GM10248 (cell line): ENCODE measurements at regions not wholly inside any gene's neighbourhood (a gene's known extent, or its start where the extent isn't known, plus 50 kb on each side); places are given as distances from the start of the nearest gene placed in this dataset.
"Not testable (repeated sequence)": the region's sequence is repeated elsewhere in the genome, so short reads cannot be mapped to it uniquely, and the experiment has no call there.

Experiments used
- CTCF ChIA-PET: fragments of 300-600 bp; sonication (Branson Sonifier 250); formaldehyde crosslinking; extraction: SDS; loops from one replicate; lab custom pipeline; 2021; ENCODE audit warnings: antibody characterized with exemption; lab: Yijun Ruan, JAX
- POLR2A ChIA-PET: fragments of 350-650 bp; sonication (Branson Sonifier 250); formaldehyde crosslinking; extraction: SDS; loops from one replicate; lab custom pipeline; 2020; ENCODE audit warnings: antibody characterized with exemption; lab: Yijun Ruan, JAX
- DNase-seq: peaks from one replicate; pipeline ENCODE4 v3.0.0; 2012; ENCODE audit errors: extremely low spot score
- CTCF ChIP-seq: IDR thresholded peaks from 2 replicates; pipeline ENCODE4 v1.5.1; 2012; ENCODE audit warnings: mild to moderate bottlenecking, low read depth; ENCODE audit errors: extremely low read depth, missing control alignments, control extremely low read depth

GRCh38 chr9:14992516-14992915 is 82.3 kb upstream of the FREM1 start:
- no peak for TF ChIP-seq CTCF
- DNase-seq: no peak
- POLR2A ChIA-PET: no interaction called here
- CTCF ChIA-PET: no interaction called here

GRCh38 chr9:14992081-14992480 is 81.9 kb upstream of the FREM1 start:
- TF ChIP-seq CTCF: no peak
- CTCF ChIA-PET: no interaction called here
- POLR2A ChIA-PET: no interaction called here
- DNase-seq: no peak

GRCh38 chr9:14990647-14991046 is 80.4 kb upstream of the FREM1 start:
- CTCF ChIA-PET: interaction anchor here (0.8 kb wide), 1 partner anchor 9 kb away, joined by 3 read pairs; no protein-coding TSS in a partner anchor
- POLR2A ChIA-PET, DNase-seq: not testable (repeated sequence)

- CTCF ChIA-PET: interaction anchor here (0.8 kb wide), 1 partner anchor 9 kb away, joined by 3 read pairs; no protein-coding TSS in a partner anchor
- TF ChIP-seq CTCF: no peak
- POLR2A ChIA-PET: interaction anchor here (0.6 kb wide), 1 partner anchor 21 kb away, joined by 3 read pairs; no protein-coding TSS in a partner anchor
- DNase-seq: no peak
Observed at GRCh38 chr9:14989811-14990210, 79.6 kb upstream of the FREM1 start.

GRCh38 chr9:14989336-14989735 is 79.1 kb upstream of the FREM1 start:
- DNase-seq, POLR2A ChIA-PET, CTCF ChIA-PET: not testable (repeated sequence)

- CTCF ChIA-PET: no interaction called here
- no peak for DNase-seq
- POLR2A ChIA-PET: no interaction called here
- no peak for TF ChIP-seq CTCF
Observed at GRCh38 chr9:14987858-14988257, 77.6 kb upstream of the FREM1 start.

- POLR2A ChIA-PET: no interaction called here
- DNase-seq: no peak
- TF ChIP-seq CTCF: no peak
- CTCF ChIA-PET: interaction anchor here (0.8 kb wide), 1 partner anchor 29 kb away, joined by 3 read pairs; no protein-coding TSS in a partner anchor
Observed at GRCh38 chr9:14985419-14985818, 75.2 kb upstream of the FREM1 start.

- ChIA-PET CTCF (no interaction called here), POLR2A (no interaction called here)
- TF ChIP-seq CTCF: no peak
- DNase-seq: no peak
Observed at GRCh38 chr9:14983599-14983998, 73.4 kb upstream of the FREM1 start.
